ENCODE measurements at regions not wholly inside any gene's neighbourhood (a gene's known extent, or its start where the extent isn't known, plus 50 kb on each side); places are given as distances from the start of the nearest gene placed in this dataset.

DNA sequence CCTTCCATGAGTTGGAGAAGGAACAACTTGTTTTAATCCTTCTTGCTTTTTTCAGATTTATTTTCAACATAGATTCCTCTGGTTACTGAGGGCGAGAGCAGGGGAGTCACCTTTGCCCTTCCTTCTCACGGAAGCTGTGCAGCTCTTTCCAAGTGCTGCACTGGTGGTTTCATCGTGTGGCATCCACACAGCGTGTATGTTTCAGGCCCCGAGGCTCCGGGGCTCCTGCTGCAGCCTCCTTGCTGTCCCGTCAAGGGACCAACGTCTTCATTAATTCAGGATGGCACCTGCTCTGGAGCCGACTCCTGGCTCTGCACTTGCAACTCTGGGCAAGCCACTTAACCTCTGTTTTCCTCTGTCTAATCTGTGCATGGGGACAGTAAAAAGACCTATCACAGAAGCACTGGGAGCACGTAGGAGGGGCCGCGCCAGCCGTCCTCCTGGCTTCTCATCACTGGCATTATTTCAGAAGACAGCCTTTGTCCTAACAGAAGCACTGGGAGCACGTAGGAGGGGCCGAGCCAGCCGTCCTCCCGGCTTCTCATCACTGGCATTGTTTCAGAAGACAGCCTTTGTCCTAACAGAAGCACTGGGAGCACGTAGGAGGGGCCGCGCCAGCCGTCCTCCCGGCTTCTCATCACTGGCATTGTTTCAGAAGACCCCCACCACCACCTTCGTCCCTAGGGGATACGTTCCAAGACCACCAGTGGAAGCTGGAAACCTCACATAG, 117.8 kb upstream of the NKX1-1 start:
- no peak for TF ChIP-seq POLR2A (IDR thresholded peaks at IDR 0.05)
- no peak for TF ChIP-seq CTCF (IDR thresholded peaks at IDR 0.05)
- no peak for TF ChIP-seq POLR2AphosphoS5 (IDR thresholded peaks at IDR 0.05)
- TF ChIP-seq EP300 (IDR thresholded peaks at IDR 0.05): no peak

All from stomach (tissue), 4 donors.